Upper lobe of right lung (tissue), 1 donor: ENCODE measurements at regions not wholly inside any gene's neighbourhood (a gene's known extent, or its start where the extent isn't known, plus 50 kb on each side); places are given as distances from the start of the nearest gene placed in this dataset.

Experiments
- ATAC-seq: fragments of 200-7000 bp; cut with Tn5 transposase; one replicate; pipeline ENCODE4 v1.9.1; 2020; ENCODE audit warnings: mild to moderate bottlenecking, moderate library complexity
- DNase-seq: peaks from one replicate; pipeline ENCODE4 v3.0.0-alpha.2; 2020
- H3K27ac ChIP-seq: fragments of 200-600 bp; one replicate; pipeline ENCODE4 v1.8.0; 2022
- H3K27me3 ChIP-seq: fragments of 200-600 bp; one replicate; pipeline ENCODE4 v1.8.0; 2022; ENCODE audit warnings: mild to moderate bottlenecking
- H3K36me3 ChIP-seq: fragments of 200-600 bp; one replicate; pipeline ENCODE4 v1.8.0; 2022
- H3K4me1 ChIP-seq: fragments of 200-600 bp; one replicate; pipeline ENCODE4 v1.8.0; 2022
- H3K4me3 ChIP-seq: fragments of 200-600 bp; one replicate; pipeline ENCODE4 v1.8.0; 2022; ENCODE audit warnings: mild to moderate bottlenecking
- H3K9me3 ChIP-seq: fragments of 200-600 bp; one replicate; pipeline ENCODE4 v1.8.0; 2022
- CTCF ChIP-seq: fragments of 200-600 bp; IDR thresholded peaks from one replicate; pipeline ENCODE4 v1.8.0; 2022; ENCODE audit warnings: antibody characterized with exemption
- intact Hi-C: fragments of 100-400 bp; cut with DNase I; formaldehyde crosslinking; loops from one replicate; pipeline ENCODE4 v1.11.0; 2022
- donor health status: DM: no; HTN: yes; CAD: no; lungs with severe emphysema.

GRCh38 chr10:117601716-117602115 is 59.2 kb downstream of the EMX2 start:
- Histone ChIP-seq H3K36me3 (no peaks in the 10 kb centered on the region), H3K4me3 (no peak overlapping the region), H3K27me3 (peaks cover 11% of the 10 kb centered on the region), H3K9me3 (no peaks in the 10 kb centered on the region), H3K27ac (no peak overlapping the region), H3K4me1 (no peaks in the 10 kb centered on the region)
- ATAC-seq (no peak), DNase-seq (no peak)
- intact Hi-C loops, result no loop called here
- TF ChIP-seq CTCF, result no peak

- no peak for TF ChIP-seq CTCF
- Histone ChIP-seq H3K27ac (no peak overlapping the region), H3K36me3 (no peaks in the 10 kb centered on the region), H3K4me1 (no peaks in the 10 kb centered on the region), H3K27me3 (peaks cover 7% of the 10 kb centered on the region), H3K4me3 (no peak overlapping the region), H3K9me3 (no peaks in the 10 kb centered on the region)
- ATAC-seq (no peak), DNase-seq (no peak)
- intact Hi-C loops, result no loop called here
These were observed 60.5 kb downstream of the EMX2 start for GRCh38 chr10:117603081-117603480.

GRCh38 chr10:117603726-117604125 is 61.2 kb downstream of the EMX2 start:
- Histone ChIP-seq H3K27ac (no peak overlapping the region), H3K4me3 (no peak overlapping the region), H3K9me3 (no peaks in the 10 kb centered on the region), H3K27me3 (peaks cover 5% of the 10 kb centered on the region), H3K4me1 (no peaks in the 10 kb centered on the region), H3K36me3 (no peaks in the 10 kb centered on the region)
- no peak for DNase-seq
- ATAC-seq, result no peak
- TF ChIP-seq CTCF, result no peak
- intact Hi-C loops, result no loop called here

GRCh38 chr10:117609095-117609795 is 66.7 kb downstream of the EMX2 start:
- peaks cover 13% of the 10 kb centered on the region for H3K27me3 ChIP-seq
- H3K4me1 ChIP-seq, result no peaks in the 10 kb centered on the region
- H3K27ac ChIP-seq, result no peak overlapping the region
- H3K36me3 ChIP-seq, result no peaks in the 10 kb centered on the region
- intact Hi-C loops, result no loop called here
- no peak for TF ChIP-seq CTCF
- DNase-seq (peak; percentile 75), ATAC-seq (peak; percentile 95)
- H3K4me3 ChIP-seq, result no peak overlapping the region
- H3K9me3 ChIP-seq, result no peaks in the 10 kb centered on the region

- no peak overlapping the region for H3K27ac ChIP-seq
- no peak for TF ChIP-seq CTCF
- no peaks in the 10 kb centered on the region for H3K36me3 ChIP-seq
- ATAC-seq (no peak), DNase-seq (no peak)
- intact Hi-C loops, result no loop called here
- H3K27me3 ChIP-seq, result peaks cover 13% of the 10 kb centered on the region
- H3K4me1 ChIP-seq, result no peaks in the 10 kb centered on the region
- H3K4me3 ChIP-seq, result no peak overlapping the region
- no peaks in the 10 kb centered on the region for H3K9me3 ChIP-seq
These were observed 67.2 kb downstream of the EMX2 start for GRCh38 chr10:117609796-117610170.

GRCh38 chr10:117610321-117610720 is 67.8 kb downstream of the EMX2 start:
- H3K27me3 ChIP-seq, result peaks cover 13% of the 10 kb centered on the region
- no peak for TF ChIP-seq CTCF
- no peaks in the 10 kb centered on the region for H3K9me3 ChIP-seq
- H3K4me1 ChIP-seq, result no peaks in the 10 kb centered on the region
- no peak overlapping the region for H3K4me3 ChIP-seq
- H3K27ac ChIP-seq, result no peak overlapping the region
- no peaks in the 10 kb centered on the region for H3K36me3 ChIP-seq
- ATAC-seq (no peak), DNase-seq (no peak)
- intact Hi-C loops, result no loop called here
